ENCODE measurements at regions not wholly inside any gene's neighbourhood (a gene's known extent, or its start where the extent isn't known, plus 50 kb on each side); places are given as distances from the start of the nearest gene placed in this dataset.
"Not testable (repeated sequence)": the region's sequence is repeated elsewhere in the genome, so short reads cannot be mapped to it uniquely, and the experiment has no call there.

DNA sequence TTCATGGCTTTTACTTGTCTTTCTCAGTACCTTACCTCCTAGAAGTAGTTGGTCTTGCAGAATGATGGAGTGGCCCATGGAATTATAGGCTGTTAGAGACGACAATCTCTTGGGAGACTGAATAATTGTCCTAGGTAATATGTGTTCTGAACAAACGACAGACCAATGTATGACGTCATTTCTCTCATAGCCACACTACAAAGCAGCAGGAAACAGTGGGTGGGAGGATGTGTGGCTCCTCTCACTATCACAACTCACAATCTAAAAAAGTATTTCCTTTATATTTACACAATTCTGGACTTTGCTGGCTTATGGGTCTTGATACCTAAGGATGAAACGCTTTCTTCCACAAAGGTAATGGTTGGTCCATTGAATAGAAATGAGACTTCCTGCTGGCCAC is 183.9 kb downstream of the TOX3 start:
- H3K36me3 ChIP-seq (ENCODE audit: control insufficient read depth in 2 of 2, insufficient read depth in 2 of 2, low read length in 2 of 2) = no peaks in the 10 kb centered on the region
- no peak overlapping the region for H3K27ac ChIP-seq (ENCODE audit: low read length)
- H3K27me3 ChIP-seq (ENCODE audit: control insufficient read depth in 1 of 2, insufficient read depth in 2 of 2, low read length in 2 of 2) = no peaks in the 10 kb centered on the region
- H3K9me3 ChIP-seq (ENCODE audit: control insufficient read depth in 2 of 2, low read length in 2 of 2) = peaks cover 0 to 3% of the 10 kb centered on the region in 2 donors
- no peak overlapping the region for H3K4me3 ChIP-seq (ENCODE audit: low read length in 2 of 2)
- H3K9ac ChIP-seq (ENCODE audit: low read length in 2 of 2) = no peak overlapping the region
- no peaks in the 10 kb centered on the region for H3K4me1 ChIP-seq (ENCODE audit: control insufficient read depth, insufficient read depth, low read length)

DNA sequence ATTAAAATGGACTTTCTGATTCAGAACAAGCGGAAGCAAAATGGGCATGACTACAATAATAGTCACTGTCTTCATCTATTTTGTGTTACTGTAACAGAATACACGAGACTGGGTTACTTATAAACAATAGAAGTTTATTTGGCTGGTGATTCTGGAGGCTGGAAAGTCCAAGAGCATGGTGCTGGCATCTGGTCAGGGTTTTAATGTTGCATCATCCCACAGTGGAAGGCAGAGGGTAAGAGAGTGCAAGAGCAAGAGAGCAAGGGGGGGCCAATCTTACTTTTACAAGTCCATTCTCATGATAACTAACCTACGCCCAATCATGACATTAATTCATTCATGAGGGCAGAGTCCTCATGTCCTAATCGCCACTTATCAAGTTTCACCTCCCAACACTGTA is 189.2 kb downstream of the TOX3 start:
- H3K36me3 ChIP-seq (ENCODE audit: control insufficient read depth in 2 of 2, insufficient read depth in 2 of 2, low read length in 2 of 2) = no peaks in the 10 kb centered on the region
- no peaks in the 10 kb centered on the region for H3K4me1 ChIP-seq (ENCODE audit: control insufficient read depth, insufficient read depth, low read length)
- H3K4me3 ChIP-seq (ENCODE audit: low read length in 2 of 2) = no peak overlapping the region
- H3K27me3 ChIP-seq (ENCODE audit: control insufficient read depth in 1 of 2, insufficient read depth in 2 of 2, low read length in 2 of 2) = no peaks in the 10 kb centered on the region
- no peak overlapping the region for H3K27ac ChIP-seq (ENCODE audit: low read length)
- no peak overlapping the region for H3K9ac ChIP-seq (ENCODE audit: low read length in 2 of 2)
- H3K9me3 ChIP-seq (ENCODE audit: control insufficient read depth in 2 of 2, low read length in 2 of 2) = peaks cover 0 to 9% of the 10 kb centered on the region in 2 donors

DNA sequence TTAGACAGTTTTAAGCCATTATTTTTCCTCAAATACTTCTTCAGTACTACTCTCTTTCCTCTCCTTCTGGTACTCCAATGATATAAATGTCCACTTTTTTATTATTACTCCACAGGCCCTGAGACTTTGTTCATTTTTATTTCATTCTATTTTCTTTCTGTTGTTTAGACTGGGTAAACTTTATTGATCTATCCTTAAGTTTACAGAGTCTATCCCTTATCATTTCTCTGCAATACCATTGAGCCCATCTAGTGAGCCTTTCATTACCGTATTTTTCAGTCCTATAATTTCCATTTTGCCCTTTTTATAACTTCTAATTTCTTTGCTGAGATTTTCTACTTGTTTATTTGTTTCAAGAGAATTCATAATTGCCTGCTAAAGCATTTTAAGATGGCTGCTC is 193.7 kb downstream of the TOX3 start:
- Histone ChIP-seq H3K27ac (ENCODE audit: low read length) (no peak overlapping the region), H3K4me1 (ENCODE audit: control insufficient read depth, insufficient read depth, low read length) (no peaks in the 10 kb centered on the region), H3K36me3 (ENCODE audit: control insufficient read depth in 2 of 2, insufficient read depth in 2 of 2, low read length in 2 of 2) (no peaks in the 10 kb centered on the region), H3K4me3 (ENCODE audit: low read length in 2 of 2) (no peak overlapping the region), H3K9me3 (ENCODE audit: control insufficient read depth in 2 of 2, low read length in 2 of 2) (peaks cover 0 to 6% of the 10 kb centered on the region in 2 donors), H3K9ac (ENCODE audit: low read length in 2 of 2) (no peak overlapping the region), H3K27me3 (ENCODE audit: control insufficient read depth in 1 of 2, insufficient read depth in 2 of 2, low read length in 2 of 2) (no peaks in the 10 kb centered on the region)

DNA sequence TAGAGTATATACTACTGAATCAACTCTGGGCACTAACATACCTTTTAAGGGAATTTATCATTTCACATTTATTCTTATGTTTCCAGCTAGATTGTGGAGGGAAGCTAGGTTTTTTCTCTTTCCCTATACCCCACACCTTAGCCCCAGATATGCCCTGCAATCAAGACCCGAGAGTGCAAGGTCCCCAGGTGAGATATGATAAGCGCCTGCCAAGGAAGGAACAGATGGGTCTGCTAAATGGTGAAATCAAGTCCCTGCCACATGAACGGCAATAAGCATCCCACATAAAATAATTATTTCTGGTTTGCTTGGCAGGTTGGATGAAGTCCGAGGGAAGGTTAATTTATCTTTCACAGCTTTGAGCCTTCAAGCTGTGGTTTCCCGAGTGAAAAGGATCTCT is 195.5 kb downstream of the TOX3 start:
- no peaks in the 10 kb centered on the region for H3K36me3 ChIP-seq (ENCODE audit: control insufficient read depth in 2 of 2, insufficient read depth in 2 of 2, low read length in 2 of 2)
- no peaks in the 10 kb centered on the region for H3K27me3 ChIP-seq (ENCODE audit: control insufficient read depth in 1 of 2, insufficient read depth in 2 of 2, low read length in 2 of 2)
- no peak overlapping the region for H3K4me3 ChIP-seq (ENCODE audit: low read length in 2 of 2)
- H3K9me3 ChIP-seq (ENCODE audit: control insufficient read depth in 2 of 2, low read length in 2 of 2) = no peaks in the 10 kb centered on the region
- no peak overlapping the region for H3K27ac ChIP-seq (ENCODE audit: low read length)
- no peak overlapping the region for H3K9ac ChIP-seq (ENCODE audit: low read length in 2 of 2)
- H3K4me1 ChIP-seq (ENCODE audit: control insufficient read depth, insufficient read depth, low read length) = no peaks in the 10 kb centered on the region

DNA sequence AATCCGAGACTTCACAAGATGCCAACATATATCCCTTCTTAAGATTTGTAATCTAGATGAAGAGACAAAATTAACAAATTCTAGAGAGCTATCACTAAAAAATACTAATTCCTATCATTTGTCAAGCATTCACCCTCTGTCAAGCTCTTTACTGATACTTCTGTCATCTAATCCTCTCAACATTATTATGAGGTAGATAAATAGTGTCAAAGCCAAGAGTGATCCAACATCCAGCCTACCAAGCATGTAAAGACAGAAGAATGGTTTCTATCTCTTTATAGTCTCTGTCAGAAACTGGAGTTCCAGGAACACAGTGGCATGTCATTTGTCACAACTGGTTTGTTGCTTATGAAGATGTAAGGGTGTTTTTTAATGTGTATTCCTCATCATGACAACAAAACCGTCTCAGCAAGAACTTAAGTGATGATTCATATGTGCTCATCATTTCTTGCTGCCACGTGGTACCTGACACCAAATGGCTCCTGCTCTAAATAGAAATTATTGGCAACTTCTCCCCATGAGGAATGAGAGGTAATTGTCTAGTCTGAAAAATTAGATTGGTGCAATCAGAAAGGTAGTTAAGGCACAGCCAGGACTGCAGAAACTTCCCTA is 196.8 kb downstream of the TOX3 start:
- Histone ChIP-seq H3K9ac (ENCODE audit: low read length in 2 of 2) (no peak overlapping the region), H3K4me3 (ENCODE audit: low read length in 2 of 2) (no peak overlapping the region), H3K27ac (ENCODE audit: low read length) (no peak overlapping the region), H3K4me1 (ENCODE audit: control insufficient read depth, insufficient read depth, low read length) (no peaks in the 10 kb centered on the region), H3K36me3 (ENCODE audit: control insufficient read depth in 2 of 2, insufficient read depth in 2 of 2, low read length in 2 of 2) (no peaks in the 10 kb centered on the region), H3K9me3 (ENCODE audit: control insufficient read depth in 2 of 2, low read length in 2 of 2) (no peaks in the 10 kb centered on the region), H3K27me3 (ENCODE audit: control insufficient read depth in 1 of 2, insufficient read depth in 2 of 2, low read length in 2 of 2) (no peaks in the 10 kb centered on the region)

DNA sequence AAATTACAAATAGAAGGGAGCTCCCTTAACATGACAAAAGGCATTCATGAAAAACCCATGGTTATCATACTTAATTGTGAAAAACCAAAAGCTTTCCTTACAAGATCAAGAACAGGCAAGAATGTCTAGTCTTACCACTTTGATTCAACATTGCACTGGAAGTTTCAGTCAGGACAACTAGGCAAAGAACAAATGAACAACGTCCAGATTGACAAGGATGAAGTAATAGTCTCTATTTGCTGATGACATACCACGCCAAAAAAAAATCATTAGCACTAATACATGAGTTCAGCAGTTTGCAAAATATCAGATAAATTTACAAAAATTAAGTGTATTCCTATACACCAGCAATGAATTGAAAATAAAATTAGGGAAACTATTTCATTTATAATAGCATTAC is 200.2 kb downstream of the TOX3 start:
- Histone ChIP-seq H3K4me1 (ENCODE audit: control insufficient read depth, insufficient read depth, low read length) (no peaks in the 10 kb centered on the region), H3K27ac (ENCODE audit: low read length) (no peak overlapping the region), H3K9me3 (ENCODE audit: control insufficient read depth in 2 of 2, low read length in 2 of 2) (no peaks in the 10 kb centered on the region), H3K36me3 (ENCODE audit: control insufficient read depth in 2 of 2, insufficient read depth in 2 of 2, low read length in 2 of 2) (no peaks in the 10 kb centered on the region), H3K4me3 (ENCODE audit: low read length in 2 of 2) (no peak overlapping the region), H3K27me3 (ENCODE audit: control insufficient read depth in 1 of 2, insufficient read depth in 2 of 2, low read length in 2 of 2) (no peaks in the 10 kb centered on the region), H3K9ac (ENCODE audit: low read length in 2 of 2) (no peak overlapping the region)

DNA sequence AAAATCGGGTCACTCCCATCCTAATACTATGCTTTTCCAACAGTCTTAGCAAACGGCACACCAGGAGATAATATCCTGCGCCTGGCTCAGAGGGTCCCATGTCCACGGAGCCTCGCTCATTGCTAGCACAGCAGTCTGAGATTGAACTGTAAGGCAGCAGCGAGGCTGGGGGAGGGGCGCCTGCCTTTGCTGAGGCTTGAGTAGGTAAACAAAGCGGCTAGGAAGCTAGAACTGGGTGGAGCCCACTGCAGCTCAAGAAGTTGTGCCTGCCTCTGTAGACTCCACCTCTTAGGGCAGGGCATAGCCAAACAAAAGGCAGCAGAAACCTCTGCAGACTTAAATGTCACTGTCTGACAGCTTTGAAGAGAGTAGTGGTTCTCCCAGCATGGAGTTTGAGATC is 213.3 kb downstream of the TOX3 start:
- H3K9ac ChIP-seq (ENCODE audit: low read length in 2 of 2); H3K9me3 ChIP-seq (ENCODE audit: control insufficient read depth in 2 of 2, low read length in 2 of 2); H3K27ac ChIP-seq (ENCODE audit: low read length); H3K36me3 ChIP-seq (ENCODE audit: control insufficient read depth in 2 of 2, insufficient read depth in 2 of 2, low read length in 2 of 2); H3K4me3 ChIP-seq (ENCODE audit: low read length in 2 of 2); H3K4me1 ChIP-seq (ENCODE audit: control insufficient read depth, insufficient read depth, low read length); H3K27me3 ChIP-seq (ENCODE audit: control insufficient read depth in 1 of 2, insufficient read depth in 2 of 2, low read length in 2 of 2): not testable (repeated sequence)

DNA sequence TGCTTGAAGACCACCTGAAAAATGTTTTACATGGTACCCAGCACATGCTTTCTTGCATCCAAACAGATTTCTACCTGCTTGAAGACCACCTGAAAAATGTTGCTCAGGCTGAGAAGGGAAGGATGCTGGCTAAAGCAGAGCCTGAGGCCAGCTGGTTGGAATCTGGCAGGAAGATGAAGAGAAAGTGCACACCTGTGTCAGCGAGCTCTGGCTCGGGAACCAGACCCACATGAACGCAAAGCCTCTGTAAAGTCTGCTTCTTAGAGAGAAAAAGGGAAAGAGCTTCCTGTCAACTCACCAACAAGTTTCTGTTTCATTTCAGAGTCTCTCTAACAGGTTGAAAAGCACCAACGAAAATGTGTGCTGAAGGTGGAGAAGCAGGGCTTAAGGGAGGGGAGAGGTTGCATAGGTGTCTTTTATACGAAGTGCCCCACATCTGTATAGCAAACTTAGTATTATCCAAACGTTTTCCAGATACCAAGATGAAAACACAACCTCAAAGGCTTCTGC is 226.0 kb downstream of the TOX3 start:
- Histone ChIP-seq H3K4me1 (ENCODE audit: control insufficient read depth, insufficient read depth, low read length) (no peaks in the 10 kb centered on the region), H3K36me3 (ENCODE audit: control insufficient read depth in 2 of 2, insufficient read depth in 2 of 2, low read length in 2 of 2) (no peaks in the 10 kb centered on the region), H3K27ac (ENCODE audit: low read length) (no peak overlapping the region), H3K9me3 (ENCODE audit: control insufficient read depth in 2 of 2, low read length in 2 of 2) (no peaks in the 10 kb centered on the region), H3K9ac (ENCODE audit: low read length in 2 of 2) (no peak overlapping the region), H3K4me3 (ENCODE audit: low read length in 2 of 2) (no peak overlapping the region), H3K27me3 (ENCODE audit: control insufficient read depth in 1 of 2, insufficient read depth in 2 of 2, low read length in 2 of 2) (no peaks in the 10 kb centered on the region)

DNA sequence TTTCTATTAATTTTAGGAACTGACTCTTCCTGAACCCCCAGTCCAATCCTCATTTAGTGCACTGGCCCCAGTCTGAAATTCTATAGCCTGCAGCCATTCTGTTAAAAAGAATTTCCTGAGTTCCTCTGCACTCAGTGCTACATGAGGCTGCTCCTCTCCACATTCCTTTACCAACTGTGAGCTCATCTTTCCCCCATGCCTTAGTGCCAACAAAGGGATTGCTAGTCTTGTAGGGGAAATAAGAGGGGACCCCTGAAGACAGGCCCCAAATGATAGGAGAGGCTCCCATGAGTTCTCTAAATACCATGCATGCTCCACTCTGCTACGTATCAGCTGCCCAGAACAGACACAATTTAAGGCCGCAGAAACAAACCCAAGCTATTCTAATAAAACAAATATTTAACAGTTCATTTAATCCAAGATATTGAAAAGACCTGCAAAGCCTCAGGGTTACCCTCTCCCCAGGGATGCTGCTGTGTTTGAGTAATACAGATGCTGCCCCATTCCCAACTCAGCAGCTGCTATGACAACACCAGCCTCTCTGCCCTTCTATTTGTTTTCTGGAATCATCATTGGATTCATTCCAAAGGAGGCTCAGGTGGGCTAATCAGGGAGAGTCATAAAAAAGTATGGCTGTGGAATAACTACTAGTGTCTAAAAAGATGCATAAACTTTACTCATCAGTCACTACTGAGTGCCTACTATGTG is 228.5 kb downstream of the TOX3 start:
- Histone ChIP-seq H3K27me3 (ENCODE audit: control insufficient read depth in 1 of 2, insufficient read depth in 2 of 2, low read length in 2 of 2) (no peaks in the 10 kb centered on the region), H3K36me3 (ENCODE audit: control insufficient read depth in 2 of 2, insufficient read depth in 2 of 2, low read length in 2 of 2) (no peaks in the 10 kb centered on the region), H3K9me3 (ENCODE audit: control insufficient read depth in 2 of 2, low read length in 2 of 2) (no peaks in the 10 kb centered on the region), H3K4me3 (ENCODE audit: low read length in 2 of 2) (no peak overlapping the region), H3K27ac (ENCODE audit: low read length) (no peak overlapping the region), H3K4me1 (ENCODE audit: control insufficient read depth, insufficient read depth, low read length) (no peaks in the 10 kb centered on the region), H3K9ac (ENCODE audit: low read length in 2 of 2) (no peak overlapping the region)

DNA sequence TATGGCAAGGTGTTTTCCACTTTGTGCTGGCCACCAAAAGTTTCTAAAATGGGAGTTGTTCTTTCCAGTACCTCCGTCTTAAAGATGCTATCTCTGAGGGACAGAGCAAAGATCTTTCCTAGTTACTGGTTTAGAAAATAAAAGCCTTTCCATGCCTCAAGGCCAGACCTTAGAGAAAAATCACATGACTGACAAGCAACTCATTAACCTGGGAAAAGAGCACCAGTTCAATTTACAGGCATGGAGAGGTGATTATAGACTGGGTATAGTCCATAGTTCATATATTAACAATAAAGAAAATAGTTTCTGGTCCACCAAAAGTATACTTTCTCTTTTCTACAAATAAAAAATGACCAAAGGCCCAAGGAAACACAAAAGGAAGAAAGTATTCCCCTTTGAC is 230.7 kb downstream of the TOX3 start:
- Histone ChIP-seq H3K36me3 (ENCODE audit: control insufficient read depth in 2 of 2, insufficient read depth in 2 of 2, low read length in 2 of 2) (no peaks in the 10 kb centered on the region), H3K27me3 (ENCODE audit: control insufficient read depth in 1 of 2, insufficient read depth in 2 of 2, low read length in 2 of 2) (no peaks in the 10 kb centered on the region), H3K9me3 (ENCODE audit: control insufficient read depth in 2 of 2, low read length in 2 of 2) (no peaks in the 10 kb centered on the region), H3K9ac (ENCODE audit: low read length in 2 of 2) (no peak overlapping the region), H3K4me3 (ENCODE audit: low read length in 2 of 2) (no peak overlapping the region), H3K4me1 (ENCODE audit: control insufficient read depth, insufficient read depth, low read length) (no peaks in the 10 kb centered on the region), H3K27ac (ENCODE audit: low read length) (no peak overlapping the region)

DNA sequence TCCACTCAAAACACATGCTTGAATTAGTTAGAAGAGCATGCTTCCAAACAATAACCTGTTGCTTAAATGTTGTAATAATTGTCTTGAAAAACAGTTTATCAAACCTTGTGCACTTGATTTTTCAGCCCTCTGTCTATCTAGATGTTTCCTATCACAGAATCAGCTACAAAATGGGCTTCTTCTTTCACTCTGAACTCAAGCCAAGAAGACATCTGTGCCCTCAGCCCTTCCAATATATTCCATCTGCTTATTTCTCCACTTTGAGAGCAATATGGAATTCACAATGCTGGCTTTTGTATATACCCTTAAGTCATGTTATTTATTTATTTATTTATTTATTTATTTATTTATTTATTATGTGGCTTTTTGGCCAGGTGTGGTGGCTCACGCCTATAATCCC is 234.2 kb downstream of the TOX3 start:
- no peak overlapping the region for H3K9ac ChIP-seq (ENCODE audit: low read length in 2 of 2)
- H3K4me3 ChIP-seq (ENCODE audit: low read length in 2 of 2) = no peak overlapping the region
- H3K27me3 ChIP-seq (ENCODE audit: control insufficient read depth in 1 of 2, insufficient read depth in 2 of 2, low read length in 2 of 2) = no peaks in the 10 kb centered on the region
- no peak overlapping the region for H3K27ac ChIP-seq (ENCODE audit: low read length)
- no peaks in the 10 kb centered on the region for H3K9me3 ChIP-seq (ENCODE audit: control insufficient read depth in 2 of 2, low read length in 2 of 2)
- no peaks in the 10 kb centered on the region for H3K4me1 ChIP-seq (ENCODE audit: control insufficient read depth, insufficient read depth, low read length)
- H3K36me3 ChIP-seq (ENCODE audit: control insufficient read depth in 2 of 2, insufficient read depth in 2 of 2, low read length in 2 of 2) = no peaks in the 10 kb centered on the region

Measured in stomach smooth muscle (tissue), 2 donors.